GM19372 (cell line): ENCODE measurements at regions not wholly inside any gene's neighbourhood (a gene's known extent, or its start where the extent isn't known, plus 50 kb on each side); places are given as distances from the start of the nearest gene placed in this dataset.
"Not testable (repeated sequence)": the region's sequence is repeated elsewhere in the genome, so short reads cannot be mapped to it uniquely, and the experiment has no call there.

Experiments
- ATAC-seq: cut with Tn5 transposase; IDR thresholded peaks from one replicate; pipeline ENCODE4 v1.9.1; 2021; ENCODE audit warnings: mild to moderate bottlenecking, low read depth, moderate library complexity; ENCODE audit not compliant: unreplicated experiment

DNA sequence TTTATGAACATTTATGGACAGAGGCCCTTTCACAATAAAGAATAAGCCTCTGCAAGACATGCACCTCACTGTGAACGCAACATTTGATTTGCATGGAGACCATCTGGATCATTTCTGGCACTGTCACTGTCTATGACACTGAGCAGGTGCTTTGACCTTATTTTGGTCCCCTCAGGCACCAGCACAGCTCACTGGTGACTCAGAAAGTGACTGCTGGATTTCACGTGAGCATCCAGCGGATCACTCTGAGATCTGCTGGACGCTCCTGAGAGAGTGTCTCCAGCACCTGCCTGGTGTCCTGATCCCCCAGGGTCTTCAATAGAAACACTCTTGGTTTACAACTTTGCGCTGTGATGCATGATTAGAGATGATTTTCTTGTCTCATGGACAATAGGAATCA is 375.7 kb downstream of the TENT5A start:
- ATAC-seq = no peak

DNA sequence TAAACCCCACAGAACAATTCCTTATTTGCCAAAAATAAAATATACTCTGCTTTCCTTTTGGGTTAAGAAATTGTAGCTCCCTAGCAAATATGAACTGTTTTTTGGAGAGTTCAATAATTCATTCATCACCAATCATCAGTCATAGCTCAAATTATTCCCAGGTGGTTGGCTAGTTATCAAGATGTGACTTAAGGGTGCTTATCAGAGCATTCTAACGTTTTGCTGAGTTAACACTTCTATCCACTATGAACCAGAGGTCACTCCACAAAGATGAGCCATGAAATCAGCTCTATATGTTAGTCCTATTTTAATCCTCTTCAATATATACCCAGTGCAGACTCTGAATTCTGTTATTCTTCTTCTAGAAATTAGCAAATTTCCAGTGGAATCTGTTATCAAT is 379.1 kb downstream of the TENT5A start:
- no peak for ATAC-seq

GRCh38 chr6:81371930-81372329 is 380.6 kb downstream of the TENT5A start:
- ATAC-seq = no peak

- no peak for ATAC-seq
Measured at GRCh38 chr6:81366972-81367371, 385.5 kb downstream of the TENT5A start.

- ATAC-seq = no peak
Measured at GRCh38 chr6:81362246-81362645, 390.2 kb downstream of the TENT5A start.

DNA sequence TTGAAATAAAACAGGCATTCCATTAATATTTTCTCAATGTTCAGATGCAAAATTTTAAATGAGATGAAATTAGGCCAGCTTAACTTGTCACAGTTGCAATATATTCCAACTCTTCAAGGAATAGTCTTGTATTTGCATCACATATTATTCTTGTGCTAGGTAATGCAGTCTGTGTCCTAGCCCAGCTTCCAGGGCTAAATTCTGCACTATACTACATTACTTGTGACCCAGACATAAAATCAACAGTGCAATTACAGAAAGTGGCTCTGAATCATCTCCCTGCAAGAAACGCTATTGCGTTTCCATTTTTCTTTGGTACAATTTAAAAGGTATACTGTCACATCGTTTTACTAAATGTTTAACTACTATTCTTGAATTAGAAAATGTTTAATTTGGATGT is 399.2 kb downstream of the TENT5A start:
- ATAC-seq = no peak

DNA sequence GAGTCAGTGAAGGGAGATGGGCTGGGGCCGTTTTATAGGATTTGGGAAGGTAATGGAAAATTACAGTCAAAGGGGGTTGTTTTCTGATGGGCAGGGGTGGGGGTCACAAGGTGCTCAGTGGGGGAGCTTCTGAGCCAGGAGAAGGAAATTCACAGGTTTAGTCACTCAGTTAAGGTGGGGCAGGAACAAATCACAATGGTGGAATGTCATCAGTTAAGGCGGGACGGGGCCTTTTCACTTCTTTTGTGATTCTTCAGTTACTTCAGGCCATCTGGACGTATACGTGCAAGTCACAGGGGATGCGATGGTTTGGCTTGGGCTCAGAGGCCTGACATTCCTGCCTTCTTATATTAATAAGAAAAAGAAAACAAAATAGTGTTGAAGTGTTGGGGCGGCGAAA is 408.5 kb downstream of the TENT5A start:
- ATAC-seq = not testable (repeated sequence)

DNA sequence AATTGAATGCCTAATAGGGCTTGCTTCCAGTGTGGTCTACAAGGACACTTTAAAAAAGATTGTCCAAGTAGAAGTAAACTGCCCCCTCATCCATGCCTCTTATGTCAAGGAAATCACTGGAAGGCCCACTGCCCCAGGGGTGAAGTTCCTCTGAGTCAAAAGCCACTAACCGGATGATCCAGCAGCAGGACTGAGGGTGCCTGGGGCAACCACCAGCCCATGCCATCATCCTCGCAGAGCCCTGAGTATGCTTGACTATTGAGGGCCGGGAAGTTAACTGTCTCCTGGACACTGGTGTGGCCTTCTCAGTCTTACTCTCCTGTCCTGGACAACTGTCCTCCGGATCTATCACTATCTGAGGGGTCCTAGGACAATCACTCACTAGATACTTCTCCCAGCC is 411.5 kb downstream of the TENT5A start:
- ATAC-seq = no peak

DNA sequence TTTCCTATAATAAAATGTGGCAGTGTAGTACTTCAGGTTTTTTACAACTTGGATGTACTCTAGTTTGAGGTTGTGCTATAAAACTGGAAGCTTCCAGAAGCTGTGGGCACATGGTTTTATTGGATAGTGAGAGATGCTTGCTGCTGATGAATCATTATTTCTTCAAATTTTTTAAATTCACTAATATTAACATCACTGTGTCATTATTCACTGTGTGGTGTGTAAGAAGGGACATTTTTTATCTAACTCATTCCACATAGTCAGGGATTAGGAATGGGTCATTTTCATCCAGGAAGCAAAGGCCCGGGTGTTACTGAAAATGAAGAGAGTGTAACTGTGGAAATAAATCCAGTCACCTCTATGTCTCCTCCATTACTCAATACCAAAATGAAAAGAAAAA is 421.0 kb downstream of the TENT5A start:
- ATAC-seq = no peak

DNA sequence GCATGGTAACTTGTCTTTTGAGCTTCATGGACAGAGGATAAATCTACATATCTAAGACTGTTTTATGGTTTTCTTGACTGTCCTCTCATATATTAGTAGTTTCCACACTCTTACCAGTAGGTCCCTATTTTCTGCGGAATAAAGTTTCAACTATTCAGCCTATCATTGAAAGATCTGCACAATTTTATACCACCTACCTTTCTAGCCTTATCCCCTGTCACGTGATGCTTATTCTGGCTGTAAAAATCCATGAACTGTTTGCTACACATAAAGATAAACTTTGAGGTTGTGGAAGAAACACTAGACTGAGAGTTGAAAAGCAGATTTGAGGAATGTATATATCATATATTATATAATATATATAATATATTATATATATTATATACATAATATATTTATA is 423.8 kb downstream of the TENT5A start:
- no peak for ATAC-seq

GRCh38 chr6:81326881-81327561 is 425.5 kb downstream of the TENT5A start:
- no peak for ATAC-seq

- no peak for ATAC-seq
Measured at GRCh38 chr6:81309811-81310210, 442.7 kb downstream of the TENT5A start.

GRCh38 chr6:81308577-81309279 is 443.8 kb downstream of the TENT5A start:
- no peak for ATAC-seq

DNA sequence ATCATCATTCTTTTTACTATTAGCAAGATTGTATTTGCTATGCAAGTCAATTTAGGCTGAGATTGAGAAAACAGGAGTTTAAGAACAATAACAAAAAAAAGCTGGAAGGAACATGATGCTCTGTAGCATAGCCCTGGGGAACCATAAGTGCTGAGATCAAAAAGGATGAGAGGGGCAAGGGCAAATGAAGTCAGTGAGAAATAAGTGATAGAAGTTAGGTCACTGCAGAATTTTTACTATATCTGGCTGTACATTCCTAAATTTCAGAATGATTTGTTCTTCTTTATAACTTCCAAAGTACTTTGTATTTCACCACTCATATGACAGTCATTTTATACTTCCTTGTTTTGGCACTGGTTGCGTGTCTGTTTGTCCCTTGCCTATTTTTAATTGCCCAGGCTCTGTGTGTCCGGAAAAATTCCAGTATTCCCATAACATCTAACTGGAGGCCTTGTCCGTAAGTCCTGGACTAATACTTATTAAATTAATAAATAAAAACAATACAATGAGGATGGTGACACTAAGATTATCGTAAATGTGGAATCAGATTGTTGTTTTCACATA is 444.7 kb downstream of the TENT5A start:
- ATAC-seq = no peak

DNA sequence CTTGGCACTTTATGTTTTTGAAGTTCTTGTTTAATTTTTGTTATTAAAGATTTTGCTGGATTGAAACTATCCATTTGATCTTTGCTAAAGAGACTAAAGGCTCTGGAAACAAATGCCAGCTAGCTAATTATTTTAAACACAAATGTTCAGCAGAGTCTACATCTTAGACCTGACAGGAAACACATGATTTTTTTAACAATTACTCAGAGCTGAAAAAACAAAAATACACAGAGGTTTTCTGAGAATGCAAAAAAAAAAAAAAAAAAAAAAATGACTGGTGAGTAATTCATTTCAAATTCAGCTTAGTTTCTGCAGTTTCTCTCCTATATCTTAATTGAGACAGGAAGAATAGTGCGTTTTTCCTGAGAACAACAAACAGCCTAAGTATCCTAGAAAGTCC is 448.0 kb downstream of the TENT5A start:
- ATAC-seq = no peak

DNA sequence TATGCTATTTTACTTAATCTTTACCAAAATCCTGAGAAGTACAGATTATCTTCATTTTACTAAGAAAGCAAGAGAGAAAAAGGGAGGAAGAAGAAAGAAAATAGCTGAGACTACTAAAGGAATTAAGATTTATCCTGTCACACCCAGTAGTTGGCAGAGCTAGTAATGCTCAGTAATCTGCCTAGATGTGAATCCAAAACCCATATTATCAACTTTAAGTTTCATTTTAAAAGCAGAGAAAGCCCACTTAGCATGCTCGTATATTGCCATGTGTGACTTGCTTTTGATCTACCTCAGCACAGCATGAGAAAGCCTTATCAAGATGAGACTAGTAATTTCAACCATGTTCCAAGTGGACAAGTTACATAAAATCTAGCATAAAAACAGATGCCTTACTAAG is 451.5 kb downstream of the TENT5A start:
- ATAC-seq = no peak

- no peak for ATAC-seq
Measured at GRCh38 chr6:81298751-81299150, 453.7 kb downstream of the TENT5A start.

DNA sequence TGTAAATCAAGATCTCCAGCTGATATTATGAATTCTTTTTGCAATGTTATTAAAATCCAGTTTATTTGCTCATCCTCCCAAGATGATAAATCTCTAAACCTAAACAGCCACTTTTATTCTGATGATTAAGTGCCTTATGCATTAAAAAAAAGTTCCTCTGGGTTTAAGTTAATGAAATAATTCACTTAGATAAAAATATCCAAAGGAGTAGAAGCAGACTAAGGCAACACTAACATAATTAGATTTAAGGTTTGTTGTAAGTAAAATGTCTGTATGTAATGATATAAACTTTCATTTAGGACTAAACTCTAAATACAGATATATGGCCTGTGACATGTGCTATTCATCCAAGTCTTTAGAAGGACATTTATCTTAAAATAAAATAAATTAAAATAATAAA is 457.2 kb downstream of the TENT5A start:
- ATAC-seq = no peak

DNA sequence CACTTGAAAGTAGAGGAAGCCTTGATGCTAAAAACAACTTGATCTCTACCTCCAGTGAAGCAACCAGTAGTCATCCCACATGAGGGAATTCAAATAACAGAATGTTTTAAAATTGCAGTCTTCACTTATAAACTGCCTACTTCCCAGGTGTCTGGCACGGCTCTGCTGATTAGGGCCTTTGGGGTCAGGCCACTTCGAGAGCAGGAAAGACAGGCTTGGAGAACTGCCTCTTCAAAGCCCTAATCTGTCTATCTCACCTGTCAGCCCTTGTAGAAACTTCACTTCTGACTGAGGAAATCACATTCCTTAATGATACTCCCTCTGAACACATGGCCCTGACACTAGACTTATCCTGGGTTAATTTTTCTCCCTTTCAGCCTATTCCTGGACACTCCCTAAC is 458.6 kb downstream of the TENT5A start:
- ATAC-seq = no peak

- ATAC-seq = no peak
Measured at GRCh38 chr6:81289229-81289628, 463.3 kb downstream of the TENT5A start.

DNA sequence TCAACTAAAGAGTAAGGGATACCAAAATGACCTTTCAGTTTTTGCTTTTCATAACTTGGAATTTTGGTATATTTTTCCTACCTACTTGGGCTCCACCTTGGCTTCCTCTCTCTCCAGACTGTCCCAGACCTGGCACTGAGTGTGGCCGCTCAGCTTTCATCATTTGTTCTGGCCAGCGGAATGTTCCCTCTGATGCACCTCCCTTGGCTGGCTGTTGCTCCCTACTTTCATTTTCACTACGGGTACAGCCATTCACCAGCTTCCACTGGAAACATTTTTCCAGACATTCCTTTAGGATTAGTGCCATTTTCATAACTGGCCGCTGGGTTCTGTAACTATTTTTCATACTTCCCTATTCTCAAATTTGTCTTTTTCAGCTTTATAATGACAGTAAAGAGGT is 487.4 kb downstream of the TENT5A start:
- no peak for ATAC-seq

GRCh38 chr6:81263531-81264168 is 488.8 kb downstream of the TENT5A start:
- ATAC-seq = no peak
